ENCODE measurements at regions not wholly inside any gene's neighbourhood (a gene's known extent, or its start where the extent isn't known, plus 50 kb on each side); places are given as distances from the start of the nearest gene placed in this dataset.
"Not testable (repeated sequence)": the region's sequence is repeated elsewhere in the genome, so short reads cannot be mapped to it uniquely, and the experiment has no call there.

- not testable (repeated sequence) for TF ChIP-seq CTCF (conservative IDR thresholded peaks at IDR 0.05; ENCODE audit: low read depth, low read length); EZH2 (IDR thresholded peaks at IDR 0.05; ENCODE audit: low read length, unreplicated experiment)
Measured at GRCh38 chr7:67642542-67642941, 645.9 kb downstream of the TYW1 start.
